ENCODE measurements at regions not wholly inside any gene's neighbourhood (a gene's known extent, or its start where the extent isn't known, plus 50 kb on each side); places are given as distances from the start of the nearest gene placed in this dataset.

GRCh38 chr2:207221731-207222130 lies 56.0 kb upstream of the KLF7 start:
- WGBS, 4 donors: 55 to 70% (median 65%) methylated on average over 2 of the region's 2 CpGs
- H3K4me1 ChIP-seq: peaks cover 0 to 34% (median 15%) of the 10 kb centered on the region in 12 donors
- TF ChIP-seq POLR2A (IDR thresholded peaks at IDR 0.05) (no peak), CTCF (IDR thresholded peaks at IDR 0.05) (no peak)
- no peak overlapping the region for H3K4me3 ChIP-seq
- no peaks in the 10 kb centered on the region for H3K27me3 ChIP-seq
- intact Hi-C loops (cut with DNase I): loop anchor here in 1 of 10 donors (10.0 kb wide), 1 partner anchor 253 kb away; no protein-coding TSS in a partner anchor
- DNase-seq (no peak), ATAC-seq (no peak)
- no peaks in the 10 kb centered on the region for H3K9me3 ChIP-seq
- no peak overlapping the region for H3K27ac ChIP-seq
- no peaks in the 10 kb centered on the region for H3K36me3 ChIP-seq

- ATAC-seq (no peak), DNase-seq (no peak)
- WGBS, 4 donors: 75 to 83% (median 80%) methylated on average over 3 of the region's 3 CpGs
Observed at GRCh38 chr2:207223051-207223450, 57.3 kb upstream of the KLF7 start.

GRCh38 chr2:207224381-207224780 lies 58.6 kb upstream of the KLF7 start:
- TF ChIP-seq POLR2A (IDR thresholded peaks at IDR 0.05) (no peak), CTCF (IDR thresholded peaks at IDR 0.05) (no peak)
- DNase-seq (no peak), ATAC-seq (no peak)
- Histone ChIP-seq H3K36me3 (no peaks in the 10 kb centered on the region), H3K27ac (no peak overlapping the region), H3K4me3 (no peak overlapping the region), H3K9me3 (no peaks in the 10 kb centered on the region), H3K4me1 (peaks cover 0 to 44% (median 23%) of the 10 kb centered on the region in 12 donors), H3K27me3 (no peaks in the 10 kb centered on the region)
- intact Hi-C loops (cut with DNase I): loop anchor here in 1 of 10 donors (10.0 kb wide), 1 partner anchor 250 kb away; no protein-coding TSS in a partner anchor
- WGBS, 4 donors: 82 to 95% (median 85%) methylated on average over 1 of the region's 1 CpG

More at GRCh38 chr2:207223051-207223450, 57.3 kb upstream of the KLF7 start:
- no peak for TF ChIP-seq CTCF (IDR thresholded peaks at IDR 0.05)
- no peak for TF ChIP-seq POLR2A (IDR thresholded peaks at IDR 0.05)
- no peak overlapping the region for H3K27ac ChIP-seq
- no peaks in the 10 kb centered on the region for H3K9me3 ChIP-seq
- H3K4me1 ChIP-seq: peaks cover 0 to 39% (median 23%) of the 10 kb centered on the region in 12 donors
- H3K27me3 ChIP-seq: no peaks in the 10 kb centered on the region
- intact Hi-C loops (cut with DNase I): loop anchor here in 1 of 10 donors (10.0 kb wide), 1 partner anchor 252 kb away; no protein-coding TSS in a partner anchor
- no peak overlapping the region for H3K4me3 ChIP-seq
- no peaks in the 10 kb centered on the region for H3K36me3 ChIP-seq

GRCh38 chr2:207224791-207225482 lies 59.2 kb upstream of the KLF7 start:
- intact Hi-C loops (cut with DNase I): loop anchor here in 3 of 10 donors (5.0 to 10.0 kb wide), 3 partner anchors 58 to 250 kb away; partner anchors contain the start of gene KLF7 (in 2 of the 3)
- peak overlapping the region in 3 of 12 donors; percentile 12 to 31 (median 14) for H3K27ac ChIP-seq
- no peaks in the 10 kb centered on the region for H3K9me3 ChIP-seq
- no peaks in the 10 kb centered on the region for H3K27me3 ChIP-seq
- no peak overlapping the region for H3K4me3 ChIP-seq
- ATAC-seq (no peak), DNase-seq (no peak)
- WGBS, 4 donors: 66 to 77% (median 72%) methylated on average over 8 of the region's 8 CpGs
- peaks cover 0 to 44% (median 23%) of the 10 kb centered on the region in 12 donors for H3K4me1 ChIP-seq
- no peak for TF ChIP-seq CTCF (IDR thresholded peaks at IDR 0.05)
- TF ChIP-seq POLR2A (IDR thresholded peaks at IDR 0.05): no peak
- no peaks in the 10 kb centered on the region for H3K36me3 ChIP-seq

Measured in heart left ventricle (tissue), 16 donors.